Adrenal gland (tissue), 9 donors: ENCODE measurements at regions not wholly inside any gene's neighbourhood (a gene's known extent, or its start where the extent isn't known, plus 50 kb on each side); places are given as distances from the start of the nearest gene placed in this dataset.

Source experiments
- DNase-seq, 7 donors: peaks; one replicate each; pipeline ENCODE4 v3.0.0-alpha.2; 2019 to 2020
- H3K27ac ChIP-seq, 5 donors: fragments of 200-600 bp; sonication (generic) in 4 of 5; 1 replicate in 3 of 5; 2 replicates in 2 of 5; pipeline versions ENCODE4 v1.5.1 to v1.8.0; 2016 to 2020; ENCODE audit warnings: mild to moderate bottlenecking in 1 of 5
- H3K27me3 ChIP-seq: fragments of 200-600 bp; 2 replicates; pipeline ENCODE4 v1.8.0; 2021
- H3K36me3 ChIP-seq, 2 donors: fragments of 200-600 bp; replicated peaks in 1 of 2; 1 replicate in 1 of 2; 2 replicates in 1 of 2; pipeline versions ENCODE4 v1.5.1 to v1.8.0; 2018 to 2022
- H3K4me1 ChIP-seq, 2 donors: fragments of 200-600 bp; replicated peaks in 1 of 2; 1 replicate in 1 of 2; 2 replicates in 1 of 2; pipeline versions ENCODE4 v1.5.1 to v1.8.0; 2018 to 2021
- H3K4me3 ChIP-seq, 4 donors: fragments of 200-600 bp; sonication (generic) in 3 of 4; one replicate each; pipeline ENCODE4 v1.5.1; 2016 to 2018
- H3K9me3 ChIP-seq, 3 donors: fragments of 200-600 bp; sonication (generic) in 1 of 3; replicated peaks in 1 of 3; 1 replicate in 2 of 3; 2 replicates in 1 of 3; pipeline versions ENCODE4 v1.5.1 to v1.8.0; 2016 to 2021
- CTCF ChIP-seq, 6 experiments: fragments of 450-650 bp in 4 of 6; fragments of 200-600 bp in 2 of 6; sonication (generic) in 1 of 6; IDR thresholded peaks; 1 replicate in 5 of 6; 2 replicates in 1 of 6; pipeline versions ENCODE4 v1.5.1 to v1.8.0; 2016 to 2021; ENCODE audit warnings: antibody characterized with exemption in 6 of 6, mild to moderate bottlenecking in 2 of 6, moderate library complexity in 1 of 6
- POLR2A ChIP-seq, 2 donors: fragments of 450-650 bp; IDR thresholded peaks; one replicate each; pipeline ENCODE4 v1.6.1; 2017; ENCODE audit warnings: antibody characterized with exemption in 2 of 2, mild to moderate bottlenecking in 2 of 2, moderate library complexity in 1 of 2
- WGBS, 4 donors: extraction: QIAGEN DNeasy Blood & Tissue Kit in 2 of 4; methylation state at CpG; one replicate each; pipeline versions ENCODE4 v1.1.5 to v1.1.7; 2013 to 2017; 5-methylcytosine and 5-hydroxymethylcytosine counted together
- intact Hi-C, 2 donors: fragments of 100-400 bp; cut with DNase I; formaldehyde crosslinking; loops; one replicate each; pipeline versions ENCODE4 v1.14.1 to v1.15.0; 2022 to 2023
- donor health status: healthy with polysubstance abuse.
- donor health status: Bipolar disorder and iron deficiency.
- donor health status: DM: yes; HTN: yes; CAD: no.
- donor health status: DM: no; HTN: no; CAD: no.
- donor health status: DM: no; HTN: no; CAD: no.

- TF ChIP-seq CTCF (IDR thresholded peaks at IDR 0.05) = peak in 5 of 6 experiments; percentile 27 to 43 (median 41)
- TF ChIP-seq POLR2A (IDR thresholded peaks at IDR 0.05) = no peak
- 48 to 60% (median 57%) methylated on average over 6 of the region's 6 CpGs for WGBS, 4 donors
These were observed 103.7 kb downstream of the ATPSCKMT start for GRCh38 chr5:10145923-10146401.

GRCh38 chr5:10144040-10144439, 105.6 kb downstream of the ATPSCKMT start:
- H3K36me3 ChIP-seq = no peaks in the 10 kb centered on the region
- H3K9me3 ChIP-seq = no peaks in the 10 kb centered on the region
- H3K4me3 ChIP-seq = no peak overlapping the region
- H3K27me3 ChIP-seq = no peaks in the 10 kb centered on the region
- TF ChIP-seq POLR2A (IDR thresholded peaks at IDR 0.05) (no peak), CTCF (IDR thresholded peaks at IDR 0.05) (no peak)
- no peak overlapping the region for H3K27ac ChIP-seq
- H3K4me1 ChIP-seq = no peaks in the 10 kb centered on the region
- WGBS, 4 donors = 76 to 88% (median 84%) methylated on average over 3 of the region's 3 CpGs
- intact Hi-C loops = loop anchor here (5.0 to 10.0 kb wide), 2 partner anchors 249 to 782 kb away; no protein-coding TSS in a partner anchor
- DNase-seq = no peak

More at GRCh38 chr5:10145923-10146401, 103.7 kb downstream of the ATPSCKMT start:
- peak in 2 of 7 donors; percentile 16 to 21 for DNase-seq
- Histone ChIP-seq H3K9me3 (no peaks in the 10 kb centered on the region), H3K4me3 (no peak overlapping the region), H3K27me3 (no peaks in the 10 kb centered on the region), H3K27ac (no peak overlapping the region), H3K36me3 (no peaks in the 10 kb centered on the region), H3K4me1 (no peaks in the 10 kb centered on the region)
- intact Hi-C loops = loop anchor here in 1 of 2 donors (10.0 kb wide), 1 partner anchor 251 kb away; no protein-coding TSS in a partner anchor

- Histone ChIP-seq H3K4me1 (no peaks in the 10 kb centered on the region), H3K9me3 (no peaks in the 10 kb centered on the region), H3K27ac (no peak overlapping the region), H3K36me3 (no peaks in the 10 kb centered on the region), H3K27me3 (no peaks in the 10 kb centered on the region), H3K4me3 (no peak overlapping the region)
- no peak for DNase-seq
- TF ChIP-seq CTCF (IDR thresholded peaks at IDR 0.05) = no peak
- TF ChIP-seq POLR2A (IDR thresholded peaks at IDR 0.05) = no peak
- 79 to 87% (median 83%) methylated on average over 1 to 5 of the region's 5 CpGs for WGBS, 4 donors
- intact Hi-C loops = loop anchor here (5.0 to 10.0 kb wide), 2 partner anchors 246 to 778 kb away; no protein-coding TSS in a partner anchor
These were observed 109.3 kb downstream of the ATPSCKMT start for GRCh38 chr5:10140195-10140973.

GRCh38 chr5:10138395-10139057, 111.2 kb downstream of the ATPSCKMT start:
- no peaks in the 10 kb centered on the region for H3K36me3 ChIP-seq
- H3K4me1 ChIP-seq = no peaks in the 10 kb centered on the region
- no peak for DNase-seq
- H3K4me3 ChIP-seq = no peak overlapping the region
- TF ChIP-seq POLR2A (IDR thresholded peaks at IDR 0.05) (no peak), CTCF (IDR thresholded peaks at IDR 0.05) (no peak)
- WGBS, 4 donors = 70 to 81% (median 76%) methylated on average over 17 to 18 of the region's 18 CpGs
- H3K27ac ChIP-seq = no peak overlapping the region
- H3K27me3 ChIP-seq = no peaks in the 10 kb centered on the region
- intact Hi-C loops = no loop called here
- H3K9me3 ChIP-seq = no peaks in the 10 kb centered on the region
